ENCODE measurements at regions not wholly inside any gene's neighbourhood (a gene's known extent, or its start where the extent isn't known, plus 50 kb on each side); places are given as distances from the start of the nearest gene placed in this dataset.

- no peak overlapping the region for H3K27ac ChIP-seq (ENCODE audit: insufficient read depth, low read length, poor library complexity, severe bottlenecking)
- no peak for DNase-seq
- Mint-ChIP-seq H3K4me1 (peaks cover 0 to 2% (median 0%) of the 10 kb centered on the region in 4 donors), H3K9me3 (peaks cover 0 to 5% (median 3%) of the 10 kb centered on the region in 7 donors), H3K27ac (no peak overlapping the region), H3K4me3 (peak overlapping the region in 1 of 4 donors; percentile 4), H3K36me3 (no peaks in the 10 kb centered on the region), H3K27me3 (no peaks in the 10 kb centered on the region)
- H3K9me3 ChIP-seq (ENCODE audit: control insufficient read depth in 2 of 2, low read length in 2 of 2): no peaks in the 10 kb centered on the region
- no peaks in the 10 kb centered on the region for H3K36me3 ChIP-seq (ENCODE audit: control insufficient read depth, insufficient read depth, low read length)
- no peak overlapping the region for H3K4me3 ChIP-seq (ENCODE audit: low read depth, low read length)
- no peaks in the 10 kb centered on the region for H3K4me1 ChIP-seq (ENCODE audit: control insufficient read depth, insufficient read depth, low read length, poor library complexity, severe bottlenecking)
- H3K27me3 ChIP-seq (ENCODE audit: control insufficient read depth, insufficient read depth, low read length): no peaks in the 10 kb centered on the region
- no peak for ATAC-seq (ENCODE audit: low read depth in 2 of 2)
These were observed 119.9 kb upstream of the DCC start for GRCh38 chr18:52220062-52220591.

- Histone ChIP-seq H3K27ac (ENCODE audit: insufficient read depth, low read length, poor library complexity, severe bottlenecking) (no peak overlapping the region), H3K4me3 (ENCODE audit: low read depth, low read length) (no peak overlapping the region), H3K9me3 (ENCODE audit: control insufficient read depth in 2 of 2, low read length in 2 of 2) (no peaks in the 10 kb centered on the region), H3K36me3 (ENCODE audit: control insufficient read depth, insufficient read depth, low read length) (no peaks in the 10 kb centered on the region), H3K27me3 (ENCODE audit: control insufficient read depth, insufficient read depth, low read length) (no peaks in the 10 kb centered on the region), H3K4me1 (ENCODE audit: control insufficient read depth, insufficient read depth, low read length, poor library complexity, severe bottlenecking) (no peaks in the 10 kb centered on the region)
- no peaks in the 10 kb centered on the region for H3K27me3 Mint-ChIP-seq
- ATAC-seq (ENCODE audit: low read depth in 2 of 2) (no peak), DNase-seq (no peak)
- H3K4me3 Mint-ChIP-seq: no peak overlapping the region
- no peaks in the 10 kb centered on the region for H3K36me3 Mint-ChIP-seq
- H3K27ac Mint-ChIP-seq: no peak overlapping the region
- peaks cover 0 to 11% (median 3%) of the 10 kb centered on the region in 7 donors for H3K9me3 Mint-ChIP-seq
- H3K4me1 Mint-ChIP-seq: peaks cover 0 to 2% (median 0%) of the 10 kb centered on the region in 4 donors
These were observed 117.8 kb upstream of the DCC start for GRCh38 chr18:52222211-52222610.

DNA sequence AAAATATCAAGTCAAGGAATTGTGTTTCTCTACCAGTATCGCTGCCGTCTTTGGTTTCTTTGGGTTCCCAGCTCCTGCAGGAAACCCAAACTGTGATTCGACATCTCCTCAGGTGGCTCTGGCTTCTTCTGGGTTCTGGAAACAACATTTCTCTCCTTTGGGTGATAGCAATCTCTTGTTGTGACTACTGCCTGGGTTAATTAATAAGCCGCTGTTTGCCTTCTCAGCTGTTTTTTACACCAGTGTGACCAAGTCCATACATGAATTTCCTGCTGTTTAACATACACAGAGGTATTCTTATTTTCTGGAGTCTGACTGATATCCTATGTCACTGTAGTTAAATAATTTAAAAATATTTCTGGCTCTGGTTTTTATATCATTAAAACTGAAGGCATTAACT is 112.5 kb upstream of the DCC start:
- H3K9me3 ChIP-seq (ENCODE audit: control insufficient read depth in 2 of 2, low read length in 2 of 2): no peaks in the 10 kb centered on the region
- no peak overlapping the region for H3K27ac ChIP-seq (ENCODE audit: insufficient read depth, low read length, poor library complexity, severe bottlenecking)
- Mint-ChIP-seq H3K27me3 (no peaks in the 10 kb centered on the region), H3K9me3 (peaks cover 0 to 6% (median 1%) of the 10 kb centered on the region in 7 donors), H3K36me3 (no peaks in the 10 kb centered on the region), H3K4me3 (no peak overlapping the region), H3K27ac (no peak overlapping the region), H3K4me1 (no peaks in the 10 kb centered on the region)
- no peaks in the 10 kb centered on the region for H3K36me3 ChIP-seq (ENCODE audit: control insufficient read depth, insufficient read depth, low read length)
- no peak overlapping the region for H3K4me3 ChIP-seq (ENCODE audit: low read depth, low read length)
- ATAC-seq (ENCODE audit: low read depth in 2 of 2) (no peak), DNase-seq (no peak)
- no peaks in the 10 kb centered on the region for H3K27me3 ChIP-seq (ENCODE audit: control insufficient read depth, insufficient read depth, low read length)
- H3K4me1 ChIP-seq (ENCODE audit: control insufficient read depth, insufficient read depth, low read length, poor library complexity, severe bottlenecking): no peaks in the 10 kb centered on the region

DNA sequence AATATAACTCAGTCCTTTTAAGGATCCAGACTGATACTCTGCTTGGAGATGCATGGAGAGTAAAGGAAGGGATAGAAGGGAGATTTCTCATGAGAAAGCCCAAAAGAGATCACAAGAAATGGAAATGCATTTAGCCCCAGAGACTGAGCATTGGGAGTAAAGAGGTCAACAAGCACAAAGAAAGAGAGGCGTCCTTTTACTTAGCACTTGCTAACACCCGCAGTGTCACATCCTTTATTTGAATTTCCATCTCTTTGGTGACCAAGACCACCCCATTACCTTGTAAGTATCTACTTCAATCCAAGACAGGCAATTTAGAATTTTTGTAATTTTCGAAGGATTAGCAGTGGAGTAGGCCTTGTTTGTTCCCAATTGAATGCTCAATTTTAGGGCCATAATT is 111.8 kb upstream of the DCC start:
- no peak overlapping the region for H3K4me3 ChIP-seq (ENCODE audit: low read depth, low read length)
- H3K4me1 ChIP-seq (ENCODE audit: control insufficient read depth, insufficient read depth, low read length, poor library complexity, severe bottlenecking): no peaks in the 10 kb centered on the region
- no peaks in the 10 kb centered on the region for H3K9me3 ChIP-seq (ENCODE audit: control insufficient read depth in 2 of 2, low read length in 2 of 2)
- ATAC-seq (ENCODE audit: low read depth in 2 of 2) (no peak), DNase-seq (no peak)
- H3K27me3 ChIP-seq (ENCODE audit: control insufficient read depth, insufficient read depth, low read length): no peaks in the 10 kb centered on the region
- peaks cover 0 to 6% (median 1%) of the 10 kb centered on the region in 7 donors for H3K9me3 Mint-ChIP-seq
- H3K4me3 Mint-ChIP-seq: no peak overlapping the region
- H3K4me1 Mint-ChIP-seq: no peaks in the 10 kb centered on the region
- no peaks in the 10 kb centered on the region for H3K36me3 Mint-ChIP-seq
- H3K27ac ChIP-seq (ENCODE audit: insufficient read depth, low read length, poor library complexity, severe bottlenecking): no peak overlapping the region
- H3K36me3 ChIP-seq (ENCODE audit: control insufficient read depth, insufficient read depth, low read length): no peaks in the 10 kb centered on the region
- H3K27ac Mint-ChIP-seq: no peak overlapping the region
- no peaks in the 10 kb centered on the region for H3K27me3 Mint-ChIP-seq

- Histone ChIP-seq H3K9me3 (ENCODE audit: control insufficient read depth in 2 of 2, low read length in 2 of 2) (no peaks in the 10 kb centered on the region), H3K4me3 (ENCODE audit: low read depth, low read length) (no peak overlapping the region), H3K27ac (ENCODE audit: insufficient read depth, low read length, poor library complexity, severe bottlenecking) (no peak overlapping the region), H3K36me3 (ENCODE audit: control insufficient read depth, insufficient read depth, low read length) (no peaks in the 10 kb centered on the region), H3K4me1 (ENCODE audit: control insufficient read depth, insufficient read depth, low read length, poor library complexity, severe bottlenecking) (no peaks in the 10 kb centered on the region), H3K27me3 (ENCODE audit: control insufficient read depth, insufficient read depth, low read length) (no peaks in the 10 kb centered on the region)
- Mint-ChIP-seq H3K4me3 (no peak overlapping the region), H3K9me3 (peaks cover 2 to 8% (median 6%) of the 10 kb centered on the region in 7 donors), H3K36me3 (no peaks in the 10 kb centered on the region), H3K4me1 (no peaks in the 10 kb centered on the region), H3K27ac (no peak overlapping the region), H3K27me3 (no peaks in the 10 kb centered on the region)
- ATAC-seq (ENCODE audit: low read depth in 2 of 2): no peak
- no peak for DNase-seq
These were observed 103.9 kb upstream of the DCC start for GRCh38 chr18:52236131-52236530.

GRCh38 chr18:52237551-52237950 is 102.4 kb upstream of the DCC start:
- Mint-ChIP-seq H3K9me3 (peaks cover 0 to 9% (median 3%) of the 10 kb centered on the region in 7 donors), H3K4me1 (no peaks in the 10 kb centered on the region), H3K4me3 (no peak overlapping the region), H3K36me3 (no peaks in the 10 kb centered on the region), H3K27me3 (no peaks in the 10 kb centered on the region), H3K27ac (no peak overlapping the region)
- Histone ChIP-seq H3K9me3 (ENCODE audit: control insufficient read depth in 2 of 2, low read length in 2 of 2) (no peaks in the 10 kb centered on the region), H3K27ac (ENCODE audit: insufficient read depth, low read length, poor library complexity, severe bottlenecking) (no peak overlapping the region), H3K27me3 (ENCODE audit: control insufficient read depth, insufficient read depth, low read length) (no peaks in the 10 kb centered on the region), H3K4me1 (ENCODE audit: control insufficient read depth, insufficient read depth, low read length, poor library complexity, severe bottlenecking) (no peaks in the 10 kb centered on the region), H3K36me3 (ENCODE audit: control insufficient read depth, insufficient read depth, low read length) (no peaks in the 10 kb centered on the region), H3K4me3 (ENCODE audit: low read depth, low read length) (no peak overlapping the region)
- no peak for DNase-seq
- ATAC-seq (ENCODE audit: low read depth in 2 of 2): no peak

GRCh38 chr18:52242711-52243110 is 97.3 kb upstream of the DCC start:
- H3K9me3 ChIP-seq (ENCODE audit: control insufficient read depth in 2 of 2, low read length in 2 of 2): peaks cover 0 to under 1% of the 10 kb centered on the region in 2 experiments
- no peak overlapping the region for H3K27ac Mint-ChIP-seq
- no peaks in the 10 kb centered on the region for H3K27me3 Mint-ChIP-seq
- DNase-seq (no peak), ATAC-seq (ENCODE audit: low read depth in 2 of 2) (no peak)
- H3K4me3 ChIP-seq (ENCODE audit: low read depth, low read length): no peak overlapping the region
- no peak overlapping the region for H3K4me3 Mint-ChIP-seq
- H3K4me1 ChIP-seq (ENCODE audit: control insufficient read depth, insufficient read depth, low read length, poor library complexity, severe bottlenecking): no peaks in the 10 kb centered on the region
- H3K27me3 ChIP-seq (ENCODE audit: control insufficient read depth, insufficient read depth, low read length): no peaks in the 10 kb centered on the region
- no peaks in the 10 kb centered on the region for H3K36me3 ChIP-seq (ENCODE audit: control insufficient read depth, insufficient read depth, low read length)
- peaks cover 0 to 14% (median 6%) of the 10 kb centered on the region in 7 donors for H3K9me3 Mint-ChIP-seq
- H3K4me1 Mint-ChIP-seq: no peaks in the 10 kb centered on the region
- no peaks in the 10 kb centered on the region for H3K36me3 Mint-ChIP-seq
- H3K27ac ChIP-seq (ENCODE audit: insufficient read depth, low read length, poor library complexity, severe bottlenecking): no peak overlapping the region

- no peaks in the 10 kb centered on the region for H3K4me1 Mint-ChIP-seq
- ATAC-seq (ENCODE audit: low read depth in 2 of 2) (no peak), DNase-seq (no peak)
- Histone ChIP-seq H3K27me3 (ENCODE audit: control insufficient read depth, insufficient read depth, low read length) (no peaks in the 10 kb centered on the region), H3K4me3 (ENCODE audit: low read depth, low read length) (no peak overlapping the region), H3K4me1 (ENCODE audit: control insufficient read depth, insufficient read depth, low read length, poor library complexity, severe bottlenecking) (no peaks in the 10 kb centered on the region), H3K36me3 (ENCODE audit: control insufficient read depth, insufficient read depth, low read length) (no peaks in the 10 kb centered on the region), H3K9me3 (ENCODE audit: control insufficient read depth in 2 of 2, low read length in 2 of 2) (peaks cover 0 to 3% of the 10 kb centered on the region in 2 experiments), H3K27ac (ENCODE audit: insufficient read depth, low read length, poor library complexity, severe bottlenecking) (no peak overlapping the region)
- H3K4me3 Mint-ChIP-seq: no peak overlapping the region
- no peak overlapping the region for H3K27ac Mint-ChIP-seq
- no peaks in the 10 kb centered on the region for H3K36me3 Mint-ChIP-seq
- H3K27me3 Mint-ChIP-seq: no peaks in the 10 kb centered on the region
- peaks cover 0 to 14% (median 3%) of the 10 kb centered on the region in 7 donors for H3K9me3 Mint-ChIP-seq
These were observed 95.3 kb upstream of the DCC start for GRCh38 chr18:52244658-52245057.
